ENCODE measurements at regions not wholly inside any gene's neighbourhood (a gene's known extent, or its start where the extent isn't known, plus 50 kb on each side); places are given as distances from the start of the nearest gene placed in this dataset.

DNA sequence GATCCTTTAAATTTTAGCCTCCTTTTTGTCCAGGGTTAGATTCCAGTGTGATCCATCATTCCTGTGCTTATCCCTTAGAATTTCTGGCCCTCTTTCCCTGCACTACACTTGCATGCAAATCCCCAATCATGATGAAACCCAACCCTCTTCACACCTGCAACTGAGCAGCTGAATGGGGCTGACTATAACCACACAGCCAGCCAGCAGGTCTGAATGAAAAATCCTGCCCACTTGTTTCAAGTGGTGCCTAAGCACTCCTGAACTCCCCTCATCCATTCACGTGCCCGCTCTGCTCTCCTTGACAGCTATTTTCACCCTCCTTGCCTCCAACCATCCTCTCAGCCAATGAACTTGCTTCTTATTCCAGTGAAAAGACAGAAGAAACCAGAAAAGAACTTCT is 80.5 kb upstream of the AFF3 start:
- DNase-seq, result no peak

DNA sequence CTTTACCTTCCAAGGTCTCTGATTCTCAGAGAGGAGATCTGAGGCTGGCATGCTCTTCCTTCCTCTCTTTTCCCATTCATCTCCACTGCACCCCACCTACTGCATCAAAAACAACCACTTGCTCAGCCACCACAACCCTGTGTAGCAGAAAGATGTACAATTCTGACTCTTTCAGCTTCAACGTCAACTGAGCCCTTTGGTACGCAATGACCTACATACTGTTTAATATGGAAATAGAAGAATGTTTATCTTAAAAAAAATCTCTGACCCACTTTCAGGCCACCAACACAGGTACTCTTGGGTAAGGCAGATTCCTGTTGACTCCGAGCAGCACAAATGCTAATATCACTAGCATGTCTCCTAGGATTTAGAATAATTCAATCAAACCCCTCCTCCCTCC is 76.2 kb upstream of the AFF3 start:
- DNase-seq, result no peak

DNA sequence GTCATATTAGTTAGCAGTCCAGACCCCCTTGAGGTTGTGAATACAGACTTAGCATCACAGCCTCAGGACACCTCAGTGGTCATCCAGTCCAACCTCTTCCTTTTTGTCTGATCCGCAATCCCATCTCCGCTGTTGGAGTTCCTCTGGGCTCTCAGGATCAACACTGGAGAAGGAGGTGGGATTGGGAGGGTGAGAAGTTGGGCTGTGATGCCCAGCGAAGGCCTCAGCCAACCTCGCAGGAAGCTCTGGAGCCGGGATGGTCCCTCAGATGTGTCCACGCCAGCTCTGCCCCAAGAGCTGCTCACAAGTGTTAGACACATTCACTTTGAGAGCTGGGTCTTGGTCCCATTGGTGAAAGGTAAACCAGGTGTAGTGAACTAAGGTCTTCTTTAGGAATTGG is 74.9 kb upstream of the AFF3 start:
- DNase-seq, result no peak

DNA sequence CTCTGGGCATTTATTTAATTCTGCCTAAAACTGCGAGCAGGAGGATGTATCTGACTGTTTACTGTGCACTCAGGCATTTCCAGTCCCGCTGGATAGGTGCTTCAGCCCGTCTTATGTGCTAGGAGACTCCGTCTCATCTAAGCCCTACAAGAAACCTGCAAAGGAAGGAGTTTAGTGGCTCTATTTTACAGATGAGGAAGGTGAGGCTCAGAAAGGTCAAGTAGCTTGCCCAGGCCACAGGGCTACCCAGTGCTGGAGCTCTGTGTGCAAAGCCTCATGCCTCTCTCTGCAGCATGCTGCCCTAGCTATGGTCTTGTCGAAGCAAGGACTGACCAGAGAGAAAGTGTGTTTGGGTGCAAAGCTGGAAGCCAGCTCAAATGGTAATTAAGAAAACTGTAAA is 73.6 kb upstream of the AFF3 start:
- no peak for DNase-seq

DNA sequence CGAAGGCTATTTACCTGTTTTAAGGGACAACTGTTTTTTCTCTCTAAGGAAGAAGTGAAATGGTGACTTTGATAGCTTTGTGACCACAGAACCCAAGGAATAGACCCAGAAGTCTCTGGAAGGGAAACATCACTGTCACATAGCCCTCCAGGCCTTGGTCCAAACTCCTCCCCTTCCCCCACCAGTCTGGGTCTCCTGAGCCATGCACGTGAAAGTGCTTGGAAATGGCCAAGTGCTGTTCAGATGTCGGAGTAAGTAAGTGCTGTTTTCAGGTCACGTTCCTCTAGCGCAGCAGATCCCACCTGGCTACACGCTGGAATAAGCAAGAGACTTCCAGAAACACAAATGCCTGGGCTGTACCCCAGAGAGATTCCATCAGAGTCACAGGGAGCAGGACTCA is 73.0 kb upstream of the AFF3 start:
- DNase-seq, result no peak

DNA sequence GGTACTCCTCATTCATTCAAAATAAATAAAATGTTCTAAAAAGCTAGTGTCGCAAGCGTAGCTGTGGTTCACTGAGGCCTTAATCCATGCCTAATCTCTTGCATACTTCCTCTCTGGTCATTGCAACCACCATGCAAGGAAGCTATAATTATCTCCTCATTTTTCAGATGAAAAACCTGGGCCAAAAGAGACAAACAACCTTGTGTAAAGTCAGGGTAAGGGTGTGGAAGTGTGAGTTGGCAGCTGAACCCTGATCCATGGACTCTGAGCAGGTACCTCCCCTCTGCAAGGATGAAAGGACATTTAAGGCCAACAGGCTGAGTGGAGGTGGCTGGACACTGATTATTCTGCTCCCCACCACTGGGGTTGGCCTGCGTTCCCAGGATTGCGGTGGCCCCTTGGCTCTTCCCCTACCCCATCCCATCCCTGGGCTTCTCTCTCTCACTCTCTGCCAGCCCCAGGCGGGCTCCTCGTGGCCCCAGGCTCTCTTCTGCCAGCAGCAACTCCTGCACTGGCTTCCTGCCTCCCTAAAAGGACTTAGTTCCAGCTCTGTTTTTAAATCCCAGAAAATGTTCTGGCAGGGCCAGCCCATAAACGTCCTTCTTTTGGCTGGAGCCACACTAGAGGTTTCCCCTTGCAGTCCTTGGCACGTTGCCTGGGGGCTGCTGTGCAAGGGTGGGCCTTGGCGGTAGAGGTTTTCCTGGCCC is 72.0 kb upstream of the AFF3 start:
- peak; percentile 10 for DNase-seq

DNA sequence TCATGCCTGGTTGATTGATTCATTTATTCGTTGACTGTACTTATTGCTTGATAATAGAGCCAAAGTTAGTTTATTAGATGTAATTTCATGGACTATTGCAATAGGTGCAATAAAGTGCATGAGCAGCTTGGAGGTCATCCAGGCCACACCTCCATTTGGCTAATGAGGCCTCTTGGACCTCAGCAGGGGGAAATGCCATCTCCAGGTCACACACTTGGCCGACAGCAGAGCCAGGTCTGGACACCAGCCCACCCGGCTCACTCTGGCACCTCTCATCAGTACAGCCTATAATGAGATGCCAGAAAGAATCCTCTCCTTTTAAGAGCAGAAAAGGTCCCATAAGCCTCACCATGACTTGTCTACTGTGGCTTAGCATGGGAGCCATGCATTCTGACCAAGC is 71.2 kb upstream of the AFF3 start:
- DNase-seq, result no peak

DNA sequence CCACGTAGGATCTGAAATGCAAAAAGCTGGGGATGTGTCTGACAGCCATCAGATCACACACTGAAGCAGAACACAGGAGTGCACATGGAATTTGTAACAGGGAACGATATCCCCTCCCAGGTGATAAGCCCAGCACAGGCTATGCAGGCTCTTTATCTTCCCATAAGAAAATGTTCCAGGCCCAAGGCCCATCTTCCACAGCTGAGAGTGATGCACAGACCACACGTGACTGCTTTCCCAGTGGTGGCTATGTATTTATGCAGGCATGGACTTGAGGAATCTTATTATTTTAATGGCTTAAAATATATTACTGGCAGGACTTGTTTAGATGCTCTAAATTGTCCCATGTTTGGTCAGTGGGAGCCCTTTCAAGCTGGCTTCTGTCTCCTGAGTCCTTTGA is 70.5 kb upstream of the AFF3 start:
- DNase-seq, result no peak

DNA sequence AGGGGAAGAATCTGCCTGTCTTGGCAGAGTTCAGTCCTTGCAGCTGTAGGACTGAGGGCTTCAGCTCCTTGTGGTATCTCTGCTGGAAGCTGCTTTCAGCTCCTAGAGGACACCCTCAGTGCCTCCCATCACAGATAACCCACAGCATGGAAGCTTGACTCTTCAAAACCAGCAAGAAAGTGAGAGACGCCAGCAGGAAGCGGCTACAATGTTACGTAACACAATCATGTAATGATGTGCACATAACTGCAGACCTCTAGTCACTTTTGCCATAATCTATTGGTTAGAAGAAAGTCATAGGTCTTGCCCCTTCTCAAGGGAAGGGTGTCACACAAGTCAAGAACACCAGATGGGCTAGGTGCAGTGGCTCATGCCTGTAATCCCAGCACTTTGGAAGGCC is 69.1 kb upstream of the AFF3 start:
- no peak for DNase-seq

DNA sequence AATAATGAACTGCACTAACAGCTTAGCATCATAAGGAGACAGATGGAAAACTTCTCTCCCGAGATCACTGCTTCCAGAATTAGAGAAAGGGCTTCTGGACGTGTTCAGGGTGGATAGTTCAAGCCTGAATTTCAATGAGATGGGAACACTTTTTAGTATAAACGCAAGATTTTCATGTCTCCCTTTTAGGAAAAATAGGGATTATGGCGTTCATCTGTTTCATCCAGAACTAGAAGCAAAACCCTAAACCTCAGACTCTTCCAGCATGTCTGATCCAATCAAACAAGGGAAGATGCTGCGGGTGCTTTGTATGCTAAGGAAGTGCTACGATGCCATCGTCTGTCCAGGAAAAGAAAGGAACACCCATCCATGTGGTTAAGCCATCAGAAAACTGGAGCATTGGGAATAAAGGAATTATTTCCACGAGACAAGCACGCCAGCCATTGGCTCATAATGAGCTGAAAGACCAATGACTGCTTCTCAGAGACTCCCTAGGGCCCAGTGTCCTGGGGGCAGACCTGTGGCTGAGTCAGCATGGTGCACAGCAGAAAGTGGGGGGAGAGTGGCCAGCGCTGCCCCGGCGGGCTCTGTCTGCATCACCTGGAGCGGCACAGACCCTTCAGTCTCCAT is 65.9 kb upstream of the AFF3 start:
- no peak for DNase-seq

DNA sequence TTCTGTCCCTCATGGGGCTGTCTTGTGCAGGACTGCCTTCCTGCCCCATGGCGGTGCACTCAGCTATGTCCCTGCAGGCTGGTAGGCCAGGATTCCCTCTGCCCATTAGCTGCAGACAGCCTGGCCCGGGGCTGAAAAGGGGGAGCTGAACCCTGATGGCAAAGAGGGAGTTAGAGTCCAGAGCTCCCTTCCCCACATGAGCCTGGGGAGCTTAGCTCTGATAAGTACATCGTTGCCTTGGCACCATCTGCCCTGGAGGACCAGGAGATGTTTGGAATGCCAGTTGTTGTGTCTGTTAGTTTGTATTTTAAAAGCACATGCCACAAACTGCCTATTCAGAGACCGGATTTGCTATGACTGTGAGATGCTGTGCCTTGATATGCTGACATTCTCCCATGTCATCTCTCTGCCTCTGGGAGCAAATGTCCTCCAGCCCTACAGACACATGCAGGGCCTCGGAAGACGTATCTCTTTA is 65.1 kb upstream of the AFF3 start:
- DNase-seq, result no peak

DNA sequence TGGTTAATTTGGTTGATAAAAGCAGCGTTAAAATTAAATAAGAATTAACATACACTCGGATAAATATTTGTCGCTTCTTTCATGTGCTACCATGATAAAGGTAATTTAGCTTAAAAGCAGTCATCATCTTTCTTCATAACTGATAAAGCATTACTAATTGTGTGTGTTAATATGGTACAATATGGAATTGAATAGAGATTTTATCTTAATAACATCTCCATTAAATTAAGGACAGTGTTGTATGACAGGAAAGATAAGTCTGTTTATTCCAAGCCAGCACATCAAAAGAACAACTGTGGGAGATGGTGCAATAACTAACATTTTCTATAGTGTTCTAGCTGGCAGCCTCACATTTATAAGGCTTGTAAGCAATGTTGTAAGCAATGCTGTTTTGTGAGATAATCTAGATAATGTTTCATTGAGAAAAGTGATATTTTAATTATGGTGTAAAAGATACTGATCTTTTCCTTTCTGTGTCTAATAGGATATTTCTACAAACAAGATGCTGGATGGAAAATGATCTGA is 64.4 kb upstream of the AFF3 start:
- no peak for DNase-seq

DNA sequence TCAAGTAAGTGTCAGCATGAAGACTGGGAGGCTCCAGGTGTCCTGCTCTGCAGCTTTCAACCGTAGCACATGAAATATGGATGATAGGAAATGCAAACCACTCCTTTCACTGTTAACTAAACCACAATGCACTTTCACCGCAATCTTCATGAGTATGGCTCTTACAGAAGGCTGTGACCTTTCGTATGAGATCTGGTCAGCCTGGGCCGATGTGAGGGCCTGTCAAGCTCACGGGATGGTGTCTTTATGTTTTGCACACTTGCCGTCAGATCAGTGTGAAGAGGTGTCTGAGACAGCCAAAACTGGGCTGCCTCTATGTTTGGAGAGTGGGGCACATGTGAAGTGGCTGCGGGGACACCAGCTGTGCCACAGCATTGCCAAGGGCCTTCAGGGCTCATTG is 62.8 kb upstream of the AFF3 start:
- DNase-seq, result no peak

DNA sequence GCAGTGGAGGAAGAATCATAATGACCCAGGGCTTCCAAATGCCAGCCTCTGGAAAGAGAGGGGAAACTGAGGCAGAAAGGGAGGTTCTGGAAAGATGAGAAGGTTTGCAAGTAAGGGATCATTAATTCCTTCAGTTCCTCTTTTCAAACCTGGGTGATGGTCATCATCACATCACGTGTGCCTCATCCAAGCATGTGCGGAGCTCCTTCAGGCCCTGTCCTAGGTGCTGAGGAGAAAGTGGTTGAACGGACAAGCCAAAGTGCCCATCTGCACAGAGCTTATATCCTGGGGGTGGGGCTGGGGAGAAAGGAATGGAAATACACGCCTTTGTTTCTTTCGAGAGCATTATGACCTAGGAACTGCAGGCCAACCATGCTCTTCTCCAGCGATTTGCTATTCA is 60.2 kb upstream of the AFF3 start:
- DNase-seq, result no peak

DNA sequence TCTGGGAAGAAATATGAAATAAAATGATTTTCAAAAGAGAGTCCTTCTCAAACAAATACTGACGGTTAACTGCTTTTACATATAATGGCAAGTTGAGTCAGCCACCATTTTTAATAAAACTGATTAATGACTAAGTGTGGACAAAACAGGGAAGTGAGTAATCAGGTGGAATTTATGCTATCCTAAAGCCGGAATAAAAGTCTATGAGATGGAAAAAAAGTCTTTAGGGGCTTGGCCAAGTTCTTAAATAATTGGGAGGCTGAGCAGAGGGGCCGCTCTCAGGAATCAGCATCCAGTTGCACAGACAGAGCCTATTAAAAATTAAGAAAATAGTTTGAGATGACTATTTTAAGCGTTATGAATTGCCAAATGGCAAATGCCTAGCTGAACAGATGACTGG is 58.6 kb upstream of the AFF3 start:
- DNase-seq, result no peak

DNA sequence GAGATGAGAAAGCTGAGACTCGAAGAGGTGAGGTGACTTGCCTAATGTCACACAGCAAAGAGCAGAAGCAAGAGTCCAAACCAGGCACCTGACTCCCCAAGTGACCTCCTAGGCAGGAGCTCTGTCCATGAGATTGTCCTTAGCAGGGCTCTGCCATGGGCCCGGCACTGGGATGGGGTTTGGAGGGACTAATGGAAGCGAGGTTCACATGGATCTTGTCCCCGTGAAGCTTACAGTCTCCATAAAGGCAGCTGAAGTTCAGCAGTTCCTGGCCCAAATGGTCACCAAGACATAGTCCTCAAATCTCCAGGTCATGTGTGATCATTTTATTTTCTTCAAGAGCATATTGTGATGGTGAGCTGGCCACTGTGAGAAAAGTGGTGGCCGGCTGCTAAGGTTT is 57.0 kb upstream of the AFF3 start:
- no peak for DNase-seq

DNA sequence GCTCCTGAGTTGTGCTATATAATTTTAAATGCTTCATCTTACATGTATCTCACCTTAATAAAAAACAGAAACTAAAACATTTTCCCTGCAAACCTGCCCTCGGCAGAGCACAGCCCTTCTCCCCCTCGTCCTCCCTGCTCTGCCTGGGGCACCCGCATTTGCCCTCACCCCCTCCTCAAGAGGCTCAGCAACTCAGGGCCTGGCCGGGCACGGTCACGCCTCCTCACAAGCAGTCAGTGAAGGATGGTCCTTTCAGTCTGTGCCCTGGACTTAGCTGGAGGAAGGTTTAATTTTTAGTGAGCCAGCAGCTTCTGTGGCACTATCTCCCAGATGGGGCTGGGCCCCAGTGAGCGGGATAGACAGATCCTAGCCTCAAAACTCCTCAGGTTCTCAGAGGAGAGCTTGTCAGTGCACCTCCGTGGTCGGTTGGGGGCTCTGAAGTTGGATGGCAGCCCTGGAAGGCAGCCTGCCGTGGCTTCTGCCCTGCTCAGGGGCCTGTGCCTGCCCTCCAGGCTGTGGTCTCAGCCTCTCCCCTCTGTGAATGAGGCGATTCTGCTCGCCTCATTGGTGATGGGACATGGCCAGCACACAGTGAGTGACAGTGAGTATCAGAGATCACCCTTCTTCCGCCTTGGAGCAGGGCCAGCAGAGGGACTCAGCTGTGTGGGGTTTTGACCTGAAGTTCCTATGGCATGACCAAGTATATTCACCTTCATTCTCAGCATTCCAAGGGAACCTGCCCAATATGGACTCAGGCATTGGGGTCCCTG is 56.3 kb upstream of the AFF3 start:
- no peak for DNase-seq

DNA sequence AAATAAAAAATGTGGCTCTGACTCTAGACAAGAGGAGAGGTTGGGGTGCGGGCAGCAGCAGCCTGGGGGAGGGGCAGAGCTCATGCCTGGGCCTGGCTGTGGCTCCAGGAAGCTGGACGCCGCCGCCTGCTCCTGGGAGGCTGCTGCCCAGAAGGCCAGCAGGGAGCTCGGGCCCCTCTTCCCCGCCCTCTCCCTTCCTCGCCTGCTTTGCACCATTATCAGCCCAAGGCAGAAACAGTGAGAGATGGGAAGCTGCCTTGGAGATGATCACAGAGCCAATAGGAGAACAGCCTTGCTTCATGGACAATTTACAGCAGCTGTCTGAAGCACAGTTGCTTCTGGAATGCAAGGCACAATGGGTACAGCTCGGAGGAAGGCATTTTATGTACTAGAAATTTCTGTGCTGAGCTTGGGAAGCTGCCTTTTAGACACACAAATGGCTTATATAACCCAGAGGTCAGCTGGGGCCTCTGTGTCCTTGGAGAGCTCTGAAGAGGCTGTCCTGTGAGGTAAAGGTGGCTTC is 55.3 kb upstream of the AFF3 start:
- no peak for DNase-seq

DNA sequence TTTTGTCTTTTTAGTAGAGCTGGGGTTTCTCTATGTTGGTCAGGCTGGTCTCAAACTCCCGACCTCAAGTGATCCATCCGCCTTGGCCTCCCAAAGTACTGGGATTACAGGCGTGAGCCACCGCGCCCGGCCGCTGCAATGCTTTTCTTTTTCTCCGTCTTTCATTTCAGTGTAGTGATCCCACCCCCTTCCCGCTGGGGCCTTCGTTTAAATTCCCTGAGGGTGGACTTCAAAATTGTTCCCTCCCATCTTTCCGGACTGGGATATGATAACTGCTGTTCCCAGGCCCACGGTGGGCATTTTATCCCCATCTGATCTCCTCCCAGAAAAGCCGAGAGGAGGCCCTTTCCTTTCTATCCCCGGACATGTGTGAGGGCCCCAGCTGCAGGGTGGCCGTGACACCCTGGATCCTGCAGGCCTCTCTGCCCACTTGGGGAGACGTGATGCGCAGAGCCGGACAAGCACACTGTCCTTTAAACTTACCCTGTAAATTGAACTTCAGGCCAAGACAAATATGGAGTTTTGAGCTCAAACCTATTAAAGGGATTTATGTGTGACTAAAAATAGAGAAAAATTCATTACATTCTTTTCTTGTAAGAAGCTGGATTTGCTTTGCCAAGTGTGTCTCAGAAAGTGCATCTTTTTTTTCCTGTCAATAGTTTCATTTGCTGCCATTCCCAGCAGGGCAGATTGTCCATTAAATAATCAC is 54.5 kb upstream of the AFF3 start:
- no peak for DNase-seq

DNA sequence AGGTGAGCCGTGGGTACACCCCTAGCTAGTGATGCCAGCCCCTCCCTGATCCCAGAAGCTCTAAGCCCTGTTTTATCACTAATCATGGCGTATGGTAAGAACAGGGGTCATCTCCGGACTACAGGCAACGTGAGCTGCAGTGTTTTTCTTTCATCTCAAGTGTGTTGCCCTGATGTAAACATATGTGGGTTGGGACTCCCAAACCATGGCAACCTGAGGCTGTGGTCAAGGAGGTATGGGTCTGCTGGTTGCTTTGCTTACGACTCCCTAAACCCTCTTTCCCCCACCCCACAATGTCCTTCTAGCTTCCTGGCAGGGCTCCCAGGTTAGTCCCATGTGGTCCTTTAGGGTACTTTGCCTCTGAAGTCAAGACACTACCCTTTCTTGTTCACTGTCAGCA is 53.6 kb upstream of the AFF3 start:
- DNase-seq, result no peak

DNA sequence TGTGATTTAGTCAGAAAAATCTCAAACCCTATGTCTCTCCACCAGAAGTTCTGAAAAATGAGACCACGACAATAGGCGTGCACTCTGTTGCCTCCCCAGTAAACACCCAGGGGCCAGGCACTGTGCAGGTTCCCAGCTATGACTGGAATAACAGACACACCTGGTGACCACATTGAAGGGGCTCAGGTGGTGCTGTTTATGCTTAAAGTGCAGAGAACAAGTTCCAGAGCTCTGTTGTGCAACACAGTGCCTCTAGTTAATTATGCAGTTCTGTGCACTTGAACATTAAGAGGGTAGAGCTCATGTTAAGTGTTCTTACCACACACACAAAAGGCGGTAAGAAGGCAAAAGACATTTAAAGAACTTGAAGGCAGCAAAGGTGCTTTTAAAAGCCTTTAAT is 52.6 kb upstream of the AFF3 start:
- no peak for DNase-seq

DNA sequence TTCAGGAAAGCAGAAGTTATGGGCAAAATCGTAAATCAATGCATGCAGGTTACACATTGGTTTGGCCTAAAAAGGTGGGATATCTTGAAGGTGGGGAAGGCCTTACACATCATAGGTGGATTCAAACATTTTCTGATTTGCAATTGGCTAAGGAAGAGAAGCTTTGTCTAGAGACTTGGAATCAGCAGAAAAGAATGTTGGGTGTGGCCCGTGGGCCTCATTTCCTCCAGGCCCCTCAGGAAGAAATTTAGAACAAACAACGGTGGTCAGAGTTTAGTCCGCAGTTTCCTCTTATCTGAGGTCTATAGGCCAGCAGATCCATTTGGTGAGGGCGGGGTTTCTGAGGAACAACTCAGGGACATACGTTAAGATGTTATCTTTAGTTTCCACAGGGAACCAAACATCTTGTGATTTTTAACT is 50.9 kb upstream of the AFF3 start:
- DNase-seq, result no peak

DNA sequence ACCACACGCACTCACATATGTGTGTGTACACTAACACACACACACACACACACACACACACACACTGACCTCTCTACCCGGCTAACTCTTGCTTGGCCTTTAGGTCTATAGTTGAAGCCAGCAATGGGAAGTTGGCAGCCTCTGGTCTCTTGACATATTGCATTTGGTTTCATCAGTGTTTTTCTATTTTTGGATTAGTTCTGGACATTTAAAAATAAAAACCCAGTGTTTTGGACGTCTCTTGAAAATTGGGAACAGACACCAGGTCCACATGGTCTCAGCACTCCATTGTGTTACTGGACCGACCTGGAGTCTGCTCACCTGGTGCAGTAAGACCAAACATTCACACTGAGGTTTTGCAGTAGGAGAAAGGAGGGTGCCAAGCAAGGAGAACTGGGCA is 50.4 kb upstream of the AFF3 start:
- no peak for DNase-seq
